ENCODE measurements at regions not wholly inside any gene's neighbourhood (a gene's known extent, or its start where the extent isn't known, plus 50 kb on each side); places are given as distances from the start of the nearest gene placed in this dataset.
"Not testable (repeated sequence)": the region's sequence is repeated elsewhere in the genome, so short reads cannot be mapped to it uniquely, and the experiment has no call there.

DNA sequence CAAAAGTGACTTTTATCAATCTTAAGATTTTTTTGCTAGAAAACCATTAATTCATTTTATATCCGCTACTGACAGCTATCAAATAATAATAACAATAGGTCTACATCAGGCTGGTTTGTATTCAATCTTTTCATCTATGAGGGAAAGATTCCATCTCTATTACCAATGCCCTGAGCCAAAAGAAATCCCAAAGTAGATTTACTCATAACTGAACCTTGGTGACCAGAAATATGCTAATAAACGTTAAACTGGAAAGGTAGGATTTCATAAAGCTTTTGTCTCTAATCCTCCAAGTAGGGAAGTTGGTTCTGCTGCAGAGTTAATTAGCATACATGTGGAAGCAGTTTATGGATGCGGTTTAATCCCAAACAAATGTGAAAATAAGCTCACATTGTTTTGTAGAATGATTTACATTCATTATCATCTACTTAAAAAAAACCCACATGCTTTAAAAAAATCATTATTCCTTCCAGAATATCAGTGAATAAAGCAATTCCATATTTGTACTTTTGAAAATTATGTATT, 715.5 kb downstream of the CETN3 start:
- TF ChIP-seq POLR2A (IDR thresholded peaks at IDR 0.05; ENCODE audit: low read depth, low read length): no peak
- FAIRE-seq: no peak

DNA sequence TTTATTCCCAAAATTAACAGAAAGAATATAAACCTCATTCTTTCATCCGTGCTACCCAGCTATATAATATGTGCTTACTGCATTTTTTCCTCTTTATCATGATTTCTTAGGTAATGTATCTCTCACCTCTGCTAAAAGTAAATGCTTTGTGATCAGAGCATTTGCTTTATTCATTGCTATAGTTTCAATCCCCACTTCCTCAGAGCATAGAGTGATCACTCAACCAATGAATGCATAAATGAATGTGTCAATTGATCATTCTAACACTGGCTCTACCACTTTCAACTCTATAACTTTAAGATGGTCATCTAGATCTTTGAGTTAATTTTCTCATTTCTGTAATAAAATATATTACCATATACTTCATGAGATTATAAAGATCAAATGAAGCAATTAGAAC, 719.2 kb downstream of the CETN3 start:
- TF ChIP-seq POLR2A (IDR thresholded peaks at IDR 0.05; ENCODE audit: low read depth, low read length) (no peak), TAF1 (IDR thresholded peaks at IDR 0.05; ENCODE audit: low read depth, low read length) (no peak), PAX5 (IDR thresholded peaks at IDR 0.05; ENCODE audit: insufficient read depth, low read length, severe bottlenecking) (no peak), POU2F2 (IDR thresholded peaks at IDR 0.05; ENCODE audit: low read depth, low read length) (no peak), SPI1 (IDR thresholded peaks at IDR 0.05; ENCODE audit: low read depth, low read length) (peak; percentile 80), POLR2AphosphoS5 (IDR thresholded peaks at IDR 0.05; ENCODE audit: low read depth, low read length) (no peak)
- DNase-seq (ENCODE audit: insufficient read length, low spot score): no peak
- FAIRE-seq: peak; percentile 50

More for the DNA sequence above, 715.5 kb downstream of the CETN3 start:
- DNase-seq (ENCODE audit: insufficient read length, low spot score): no peak

DNA sequence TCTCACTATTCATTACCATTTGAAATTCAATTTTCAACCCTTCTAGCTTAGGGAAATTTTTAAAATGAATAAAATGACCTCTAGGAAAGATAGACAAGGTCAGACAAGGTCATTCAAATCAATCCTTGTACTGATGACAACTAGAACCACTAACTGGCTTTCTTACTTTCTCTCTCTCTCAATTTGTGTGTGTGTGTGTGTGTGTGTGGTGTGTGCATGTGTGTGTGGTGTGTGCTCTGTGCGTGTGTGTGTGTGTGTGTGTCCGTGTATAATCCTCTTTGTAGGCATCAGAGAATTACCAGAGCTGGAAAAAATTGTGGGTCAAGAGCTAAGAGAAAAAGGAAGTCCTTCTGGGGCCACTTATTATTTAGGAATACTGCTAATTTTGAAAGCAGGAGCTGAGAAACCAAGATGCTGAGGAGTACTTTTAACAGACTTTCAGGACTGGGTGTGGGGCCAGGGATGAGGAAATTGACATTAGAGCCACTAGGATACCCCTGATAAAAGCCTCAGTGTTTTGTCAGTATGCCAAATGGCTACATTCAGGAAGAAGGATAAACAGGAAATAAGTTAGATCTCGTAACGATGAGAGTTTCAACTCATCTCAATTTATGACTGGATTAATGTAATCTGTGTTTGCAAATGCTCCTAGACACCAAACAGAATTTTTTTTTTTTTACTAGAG, 723.3 kb downstream of the CETN3 start:
- TF ChIP-seq SPI1 (IDR thresholded peaks at IDR 0.05; ENCODE audit: low read depth, low read length) (no peak), TAF1 (IDR thresholded peaks at IDR 0.05; ENCODE audit: low read depth, low read length) (no peak), POLR2AphosphoS5 (IDR thresholded peaks at IDR 0.05; ENCODE audit: low read depth, low read length) (no peak), POLR2A (IDR thresholded peaks at IDR 0.05; ENCODE audit: low read depth, low read length) (no peak), POU2F2 (IDR thresholded peaks at IDR 0.05; ENCODE audit: low read depth, low read length) (no peak), PAX5 (IDR thresholded peaks at IDR 0.05; ENCODE audit: insufficient read depth, low read length, severe bottlenecking) (no peak)
- DNase-seq (ENCODE audit: insufficient read length, low spot score) (no peak), FAIRE-seq (peak; percentile 71)

DNA sequence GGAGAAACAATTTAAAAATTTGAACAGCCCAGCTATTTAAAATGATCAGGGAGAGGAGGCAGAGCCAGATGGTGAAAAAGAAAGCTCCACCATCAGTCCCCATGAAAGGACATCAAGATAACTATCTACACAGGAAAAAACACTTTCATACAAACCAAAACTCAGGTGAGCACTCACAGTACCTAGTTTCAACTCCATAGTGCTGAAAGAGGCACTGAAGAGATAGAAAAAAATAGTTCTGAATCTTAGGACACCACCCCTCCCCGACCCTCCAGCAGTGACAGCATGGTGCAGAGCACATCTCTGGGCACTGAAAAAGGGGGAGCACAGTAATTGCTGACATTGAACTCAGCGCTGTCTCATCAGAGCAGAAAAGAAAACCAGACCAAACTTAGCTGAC, 732.9 kb downstream of the CETN3 start:
- no peak for FAIRE-seq

GRCh38 chr5:89673019-89673418, 736.5 kb downstream of the CETN3 start:
- no peak for TF ChIP-seq TAF1 (IDR thresholded peaks at IDR 0.05; ENCODE audit: low read depth, low read length)
- no peak for TF ChIP-seq PAX5 (IDR thresholded peaks at IDR 0.05; ENCODE audit: insufficient read depth, low read length, severe bottlenecking)
- TF ChIP-seq POLR2A (IDR thresholded peaks at IDR 0.05; ENCODE audit: low read depth, low read length): no peak
- no peak for TF ChIP-seq POLR2AphosphoS5 (IDR thresholded peaks at IDR 0.05; ENCODE audit: low read depth, low read length)
- TF ChIP-seq POU2F2 (IDR thresholded peaks at IDR 0.05; ENCODE audit: low read depth, low read length): no peak
- TF ChIP-seq SPI1 (IDR thresholded peaks at IDR 0.05; ENCODE audit: low read depth, low read length): no peak
- DNase-seq (ENCODE audit: insufficient read length, low spot score): no peak
- FAIRE-seq: no peak

More for the DNA sequence above, 732.9 kb downstream of the CETN3 start:
- no peak for TF ChIP-seq POLR2A (IDR thresholded peaks at IDR 0.05; ENCODE audit: low read depth, low read length)
- no peak for TF ChIP-seq PAX5 (IDR thresholded peaks at IDR 0.05; ENCODE audit: insufficient read depth, low read length, severe bottlenecking)
- no peak for TF ChIP-seq TAF1 (IDR thresholded peaks at IDR 0.05; ENCODE audit: low read depth, low read length)
- TF ChIP-seq POLR2AphosphoS5 (IDR thresholded peaks at IDR 0.05; ENCODE audit: low read depth, low read length): no peak
- TF ChIP-seq SPI1 (IDR thresholded peaks at IDR 0.05; ENCODE audit: low read depth, low read length): no peak
- TF ChIP-seq POU2F2 (IDR thresholded peaks at IDR 0.05; ENCODE audit: low read depth, low read length): no peak
- DNase-seq (ENCODE audit: insufficient read length, low spot score): no peak

- no peak for DNase-seq (ENCODE audit: insufficient read length, low spot score)
- no peak for FAIRE-seq
- TF ChIP-seq SPI1 (IDR thresholded peaks at IDR 0.05; ENCODE audit: low read depth, low read length) (no peak), TAF1 (IDR thresholded peaks at IDR 0.05; ENCODE audit: low read depth, low read length) (no peak), POLR2A (IDR thresholded peaks at IDR 0.05; ENCODE audit: low read depth, low read length) (no peak), PAX5 (IDR thresholded peaks at IDR 0.05; ENCODE audit: insufficient read depth, low read length, severe bottlenecking) (no peak), POLR2AphosphoS5 (IDR thresholded peaks at IDR 0.05; ENCODE audit: low read depth, low read length) (no peak), POU2F2 (IDR thresholded peaks at IDR 0.05; ENCODE audit: low read depth, low read length) (no peak)
These were observed 740.7 kb downstream of the CETN3 start for GRCh38 chr5:89668821-89669220.

DNA sequence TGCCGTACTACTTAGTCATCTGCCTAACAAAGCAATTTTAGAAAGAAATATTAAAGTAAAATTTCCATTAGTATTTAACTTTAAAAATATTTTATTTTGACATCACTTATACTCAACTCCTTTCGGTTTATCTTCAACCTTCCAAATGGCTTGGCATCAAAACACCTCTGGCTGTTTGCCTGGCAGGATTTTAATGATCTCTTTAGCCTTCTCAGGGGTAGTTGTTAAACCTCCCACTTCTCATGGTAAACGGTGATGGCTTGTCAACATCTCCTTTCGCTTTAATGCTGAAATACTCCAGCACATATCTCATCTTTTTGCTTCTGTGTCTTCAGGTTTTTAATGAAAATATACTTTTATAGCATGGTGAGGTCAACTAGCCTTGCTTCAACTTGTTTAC, 747.1 kb downstream of the CETN3 start:
- TF ChIP-seq SPI1 (IDR thresholded peaks at IDR 0.05; ENCODE audit: low read depth, low read length): no peak
- no peak for TF ChIP-seq POLR2A (IDR thresholded peaks at IDR 0.05; ENCODE audit: low read depth, low read length)
- no peak for TF ChIP-seq POU2F2 (IDR thresholded peaks at IDR 0.05; ENCODE audit: low read depth, low read length)
- TF ChIP-seq POLR2AphosphoS5 (IDR thresholded peaks at IDR 0.05; ENCODE audit: low read depth, low read length): no peak
- no peak for TF ChIP-seq PAX5 (IDR thresholded peaks at IDR 0.05; ENCODE audit: insufficient read depth, low read length, severe bottlenecking)
- no peak for TF ChIP-seq TAF1 (IDR thresholded peaks at IDR 0.05; ENCODE audit: low read depth, low read length)
- DNase-seq (ENCODE audit: insufficient read length, low spot score): no peak
- FAIRE-seq: no peak

DNA sequence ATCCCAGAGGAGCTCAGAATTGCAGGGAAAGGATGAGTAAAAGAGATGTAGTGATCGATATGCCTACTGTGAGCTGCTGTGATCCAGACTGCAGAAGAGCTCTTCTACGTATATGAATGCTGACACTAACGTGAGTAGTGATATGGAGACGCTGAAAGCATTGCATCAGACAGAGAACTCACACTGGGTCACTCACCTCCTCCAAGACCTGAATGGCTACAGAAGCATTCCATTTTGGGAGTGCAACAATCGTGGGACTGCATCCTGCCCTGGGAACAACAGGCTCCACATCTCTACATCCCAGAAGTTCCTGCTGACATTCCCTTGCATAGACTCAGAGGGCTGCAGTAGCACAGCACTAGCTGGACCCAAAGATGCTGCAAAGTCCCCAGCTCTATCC, 755.9 kb upstream of the MEF2C start:
- no peak for FAIRE-seq
- no peak for DNase-seq (ENCODE audit: insufficient read length, low spot score)
- TF ChIP-seq PAX5 (IDR thresholded peaks at IDR 0.05; ENCODE audit: insufficient read depth, low read length, severe bottlenecking) (no peak), POU2F2 (IDR thresholded peaks at IDR 0.05; ENCODE audit: low read depth, low read length) (no peak), TAF1 (IDR thresholded peaks at IDR 0.05; ENCODE audit: low read depth, low read length) (no peak), SPI1 (IDR thresholded peaks at IDR 0.05; ENCODE audit: low read depth, low read length) (no peak), POLR2AphosphoS5 (IDR thresholded peaks at IDR 0.05; ENCODE audit: low read depth, low read length) (no peak), POLR2A (IDR thresholded peaks at IDR 0.05; ENCODE audit: low read depth, low read length) (no peak)

DNA sequence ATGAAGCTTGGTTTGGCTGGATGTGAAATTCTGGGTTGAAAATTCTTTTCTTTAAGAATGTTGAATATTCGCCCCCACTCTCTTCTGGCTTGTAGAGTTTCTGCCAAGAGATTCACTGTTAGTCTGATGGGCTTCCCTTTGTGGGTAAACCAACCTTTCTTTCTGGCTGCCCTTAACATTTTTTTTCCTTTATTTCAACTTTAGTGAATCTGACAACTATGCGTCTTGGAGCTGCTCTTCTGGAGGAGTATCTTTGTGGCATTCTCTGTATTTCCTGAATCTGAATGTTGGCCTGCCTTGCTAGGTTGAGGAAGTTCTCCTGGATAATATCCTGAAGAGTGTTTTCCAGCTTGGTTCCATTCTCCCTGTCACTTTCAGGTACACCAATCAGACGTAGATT, 751.2 kb upstream of the MEF2C start:
- FAIRE-seq: not testable (repeated sequence)

GRCh38 chr5:89630064-89630463, 747.1 kb upstream of the MEF2C start:
- not testable (repeated sequence) for FAIRE-seq; DNase-seq (ENCODE audit: insufficient read length, low spot score)

More for the DNA sequence above, 751.2 kb upstream of the MEF2C start:
- not testable (repeated sequence) for DNase-seq (ENCODE audit: insufficient read length, low spot score)
